HEK293 (cell line): ENCODE measurements at regions not wholly inside any gene's neighbourhood (a gene's known extent, or its start where the extent isn't known, plus 50 kb on each side); places are given as distances from the start of the nearest gene placed in this dataset.

Experiments
- HOXC10 ChIP-seq: sonication (generic); formaldehyde crosslinking; IDR thresholded peaks from 2 replicates; pipeline ENCODE4 v1.8.1; 2023; ENCODE audit warnings: mild to moderate bottlenecking, missing genetic modification reagents
- HOXD13 ChIP-seq: sonication (generic); formaldehyde crosslinking; IDR thresholded peaks from 2 replicates; pipeline ENCODE4 v1.8.0; 2022; ENCODE audit warnings: missing genetic modification reagents, borderline replicate concordance
- IKZF3 ChIP-seq: fragments of 450-650 bp; IDR thresholded peaks from 2 replicates; pipeline ENCODE4 v1.5.0; 2018; ENCODE audit warnings: missing biosample characterization, mild to moderate bottlenecking, missing genetic modification characterization, moderate library complexity
- KLF16 ChIP-seq: fragments of 450-650 bp; formaldehyde crosslinking; IDR thresholded peaks from 2 replicates; pipeline ENCODE4 v1.5.1; 2017; ENCODE audit warnings: missing biosample characterization, missing genetic modification characterization
- KLF9 ChIP-seq: fragments of 450-650 bp; formaldehyde crosslinking; IDR thresholded peaks from 2 replicates; pipeline ENCODE4 v1.5.1; 2016; ENCODE audit warnings: missing biosample characterization, missing genetic modification characterization, low read depth
- MEIS1 ChIP-seq: sonication (generic); formaldehyde crosslinking; IDR thresholded peaks from 2 replicates; pipeline ENCODE4 v1.8.1; 2022; ENCODE audit warnings: missing genetic modification reagents, mild to moderate bottlenecking, borderline replicate concordance
- MYNN ChIP-seq: fragments of 450-650 bp; formaldehyde crosslinking; IDR thresholded peaks from 2 replicates; pipeline ENCODE4 v1.5.1; 2016; ENCODE audit warnings: missing biosample characterization, missing genetic modification characterization, borderline replicate concordance
- MZF1 ChIP-seq: fragments of 450-650 bp; formaldehyde crosslinking; IDR thresholded peaks from 2 replicates; pipeline ENCODE4 v1.5.1; 2017; ENCODE audit warnings: missing biosample characterization, missing genetic modification characterization, borderline replicate concordance
- OVOL3 ChIP-seq: fragments of 450-650 bp; formaldehyde crosslinking; IDR thresholded peaks from 2 replicates; pipeline ENCODE4 v1.5.1; 2016; ENCODE audit warnings: missing biosample characterization, missing genetic modification characterization
- SP7 ChIP-seq: fragments of 450-650 bp; formaldehyde crosslinking; IDR thresholded peaks from 2 replicates; pipeline ENCODE4 v1.5.1; 2016; ENCODE audit warnings: missing biosample characterization, missing genetic modification characterization
- ZBTB48 ChIP-seq: fragments of 450-650 bp; formaldehyde crosslinking; IDR thresholded peaks from 2 replicates; pipeline ENCODE4 v1.5.1; 2016; ENCODE audit warnings: missing biosample characterization, missing genetic modification characterization
- ZEB2 ChIP-seq: fragments of 450-650 bp; formaldehyde crosslinking; IDR thresholded peaks from 2 replicates; pipeline ENCODE4 v1.5.1; 2016; ENCODE audit warnings: missing biosample characterization, missing genetic modification characterization
- ZNF112 ChIP-seq: fragments of 450-650 bp; formaldehyde crosslinking; IDR thresholded peaks from 2 replicates; pipeline ENCODE4 v1.5.0; 2017; ENCODE audit warnings: missing biosample characterization, missing genetic modification characterization
- ZNF138 ChIP-seq: fragments of 450-650 bp; formaldehyde crosslinking; IDR thresholded peaks from 2 replicates; pipeline ENCODE4 v1.5.1; 2016; ENCODE audit warnings: missing biosample characterization, missing genetic modification characterization, borderline replicate concordance
- ZNF174 ChIP-seq: fragments of 450-650 bp; formaldehyde crosslinking; IDR thresholded peaks from 2 replicates; pipeline ENCODE4 v1.5.0; 2017; ENCODE audit warnings: missing biosample characterization, mild to moderate bottlenecking, missing genetic modification characterization
- ZNF211 ChIP-seq: fragments of 450-650 bp; formaldehyde crosslinking; IDR thresholded peaks from 2 replicates; pipeline ENCODE4 v1.5.1; 2016; ENCODE audit warnings: low read depth, missing biosample characterization, missing genetic modification characterization
- ZNF23 ChIP-seq: fragments of 450-650 bp; formaldehyde crosslinking; IDR thresholded peaks from 2 replicates; pipeline ENCODE4 v1.5.1; 2016; ENCODE audit warnings: missing biosample characterization, missing genetic modification characterization, borderline replicate concordance
- ZNF24 ChIP-seq: fragments of 450-650 bp; formaldehyde crosslinking; IDR thresholded peaks from 2 replicates; pipeline ENCODE4 v1.5.1; 2016; ENCODE audit warnings: missing biosample characterization, missing genetic modification characterization
- ZNF416 ChIP-seq: fragments of 450-650 bp; formaldehyde crosslinking; IDR thresholded peaks from 2 replicates; pipeline ENCODE4 v1.5.1; 2016; ENCODE audit warnings: missing biosample characterization, missing genetic modification characterization
- ZNF473 ChIP-seq: fragments of 450-650 bp; formaldehyde crosslinking; IDR thresholded peaks from 2 replicates; pipeline ENCODE4 v1.5.1; 2017; ENCODE audit warnings: missing biosample characterization, missing genetic modification characterization
- ZNF548 ChIP-seq: fragments of 450-650 bp; formaldehyde crosslinking; IDR thresholded peaks from 2 replicates; pipeline ENCODE4 v1.5.1; 2016; ENCODE audit warnings: missing biosample characterization, missing genetic modification characterization
- ZNF658 ChIP-seq: fragments of 450-650 bp; formaldehyde crosslinking; IDR thresholded peaks from 2 replicates; pipeline ENCODE4; 2016; ENCODE audit warnings: missing biosample characterization, missing genetic modification characterization
- ZNF785 ChIP-seq: fragments of 450-650 bp; formaldehyde crosslinking; IDR thresholded peaks from 2 replicates; pipeline ENCODE4 v1.5.1; 2016; ENCODE audit warnings: missing biosample characterization, missing genetic modification characterization
- ZNF830 ChIP-seq: fragments of 450-650 bp; IDR thresholded peaks from 2 replicates; pipeline ENCODE4 v1.5.0; 2018; ENCODE audit warnings: missing biosample characterization, missing genetic modification characterization, low read depth, mild to moderate bottlenecking, moderate library complexity
- ZXDB ChIP-seq: fragments of 450-650 bp; formaldehyde crosslinking; IDR thresholded peaks from 2 replicates; pipeline ENCODE4 v1.5.1; 2016; ENCODE audit warnings: missing biosample characterization, missing genetic modification characterization
- TF ChIP-seq, protein P1 (sequence below): fragments of 450-650 bp; formaldehyde crosslinking; IDR thresholded peaks from 2 replicates; pipeline ENCODE4 v1.5.1; 2016; ENCODE audit warnings: missing biosample characterization, missing genetic modification characterization
- TF ChIP-seq, protein P2 (sequence below): IDR thresholded peaks from 2 replicates; pipeline ENCODE4 v1.6.1; 2011; ENCODE audit warnings: mild to moderate bottlenecking, low read depth, low read length, borderline replicate concordance
- TF ChIP-seq, protein P3 (sequence below): fragments of 450-650 bp; formaldehyde crosslinking; IDR thresholded peaks from 2 replicates; pipeline ENCODE4 v1.5.1; 2016; ENCODE audit warnings: missing biosample characterization, missing genetic modification characterization
- TF ChIP-seq, protein P4 (sequence below): fragments of 450-650 bp; formaldehyde crosslinking; IDR thresholded peaks from 2 replicates; pipeline ENCODE4 v1.5.1; 2017; ENCODE audit warnings: missing biosample characterization, mild to moderate bottlenecking, missing genetic modification characterization, moderate library complexity
- TF ChIP-seq, protein P5 (sequence below): fragments of 450-650 bp; formaldehyde crosslinking; IDR thresholded peaks from 2 replicates; pipeline ENCODE4 v1.5.1; 2016; ENCODE audit warnings: missing biosample characterization, missing genetic modification characterization, borderline replicate concordance

DNA sequence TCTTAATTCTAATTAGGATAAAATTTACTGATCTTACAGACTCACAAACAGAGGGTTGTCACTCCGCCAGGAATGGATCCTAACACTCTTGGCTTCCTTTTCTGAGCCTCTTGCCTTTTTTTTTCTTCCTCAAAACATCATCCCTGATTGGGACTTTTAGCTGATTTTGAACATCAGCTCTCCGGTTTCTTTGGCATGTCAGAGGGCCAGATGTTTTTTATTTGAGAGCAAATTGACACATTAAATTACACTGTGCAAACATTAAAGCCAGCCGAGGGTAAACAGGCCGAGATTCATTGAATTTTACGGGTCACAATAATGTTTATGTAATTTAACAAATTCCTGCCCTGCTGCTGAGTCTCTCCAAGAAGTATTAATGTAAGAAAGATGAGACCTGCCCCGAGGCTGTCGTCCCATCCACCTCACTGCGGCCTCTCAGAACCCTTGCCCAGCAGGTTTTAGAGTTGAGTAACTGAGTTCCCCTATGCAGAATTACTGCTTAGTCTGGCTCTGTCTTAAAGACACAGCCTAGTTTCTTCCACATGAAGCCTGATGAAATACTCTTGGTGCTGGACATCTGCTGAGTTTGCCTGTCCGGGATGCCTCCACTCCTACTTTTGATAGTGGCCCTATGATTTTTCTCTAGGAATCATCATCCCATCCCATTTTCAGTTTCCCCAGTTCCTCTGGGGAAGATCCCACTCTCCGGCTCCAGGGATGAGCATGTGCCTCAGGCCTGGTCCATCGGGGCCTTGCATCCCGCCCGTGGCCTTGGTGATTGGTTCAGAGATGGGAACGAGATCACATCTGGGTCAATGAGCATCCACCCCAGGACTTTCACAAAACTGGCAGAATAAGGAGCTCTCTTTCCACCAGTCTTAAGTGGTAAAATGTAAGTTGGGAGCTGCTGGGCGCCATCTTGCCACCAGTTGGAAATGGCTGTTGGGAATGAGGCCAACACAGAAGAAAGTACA, 226.6 kb upstream of the TLE3 start (continued):
- TF ChIP-seq, protein P1, sequence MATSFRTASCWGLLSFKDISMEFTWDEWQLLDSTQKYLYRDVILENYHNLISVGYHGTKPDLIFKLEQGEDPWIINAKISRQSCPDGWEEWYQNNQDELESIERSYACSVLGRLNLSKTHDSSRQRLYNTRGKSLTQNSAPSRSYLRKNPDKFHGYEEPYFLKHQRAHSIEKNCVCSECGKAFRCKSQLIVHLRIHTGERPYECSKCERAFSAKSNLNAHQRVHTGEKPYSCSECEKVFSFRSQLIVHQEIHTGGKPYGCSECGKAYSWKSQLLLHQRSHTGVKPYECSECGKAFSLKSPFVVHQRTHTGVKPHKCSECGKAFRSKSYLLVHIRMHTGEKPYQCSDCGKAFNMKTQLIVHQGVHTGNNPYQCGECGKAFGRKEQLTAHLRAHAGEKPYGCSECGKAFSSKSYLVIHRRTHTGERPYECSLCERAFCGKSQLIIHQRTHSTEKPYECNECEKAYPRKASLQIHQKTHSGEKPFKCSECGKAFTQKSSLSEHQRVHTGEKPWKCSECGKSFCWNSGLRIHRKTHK (tag by site-specific recombination), result no peak
- TF ChIP-seq, protein P2, sequence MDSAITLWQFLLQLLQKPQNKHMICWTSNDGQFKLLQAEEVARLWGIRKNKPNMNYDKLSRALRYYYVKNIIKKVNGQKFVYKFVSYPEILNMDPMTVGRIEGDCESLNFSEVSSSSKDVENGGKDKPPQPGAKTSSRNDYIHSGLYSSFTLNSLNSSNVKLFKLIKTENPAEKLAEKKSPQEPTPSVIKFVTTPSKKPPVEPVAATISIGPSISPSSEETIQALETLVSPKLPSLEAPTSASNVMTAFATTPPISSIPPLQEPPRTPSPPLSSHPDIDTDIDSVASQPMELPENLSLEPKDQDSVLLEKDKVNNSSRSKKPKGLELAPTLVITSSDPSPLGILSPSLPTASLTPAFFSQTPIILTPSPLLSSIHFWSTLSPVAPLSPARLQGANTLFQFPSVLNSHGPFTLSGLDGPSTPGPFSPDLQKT, result no peak
- TF ChIP-seq KLF16 (tag by site-specific recombination) (no peak), ZNF23 (no peak), KLF9 (tag by site-specific recombination) (no peak), ZNF24 (tag by site-specific recombination) (peak; percentile 66; the same call in 1 of the 2 replicates), MYNN (no peak), HOXD13 (CRISPR knock-in tag) (peak; percentile 90), ZNF785 (tag by site-specific recombination) (no peak), ZNF416 (tag by site-specific recombination) (no peak), ZNF830 (no peak), MEIS1 (CRISPR knock-in tag) (no peak), ZNF658 (tag by site-specific recombination) (no peak), ZNF211 (tag by site-specific recombination) (no peak), ZNF473 (tag by site-specific recombination) (no peak), SP7 (tag by site-specific recombination) (peak; percentile 53; the same call in 1 of the 2 replicates), OVOL3 (tag by site-specific recombination) (no peak), ZEB2 (tag by site-specific recombination) (peak; percentile 34; the same call in 1 of the 2 replicates), ZNF548 (tag by site-specific recombination) (no peak), MZF1 (tag by site-specific recombination) (no peak), ZNF174 (tag by site-specific recombination) (no peak), ZNF112 (tag by site-specific recombination) (no peak), ZBTB48 (tag by site-specific recombination) (no peak), IKZF3 (peak; percentile 61; the same call in 1 of the 2 replicates), HOXC10 (CRISPR knock-in tag) (no peak), ZNF138 (tag by site-specific recombination) (no peak), ZXDB (peak; percentile 58)
- TF ChIP-seq, protein P3, sequence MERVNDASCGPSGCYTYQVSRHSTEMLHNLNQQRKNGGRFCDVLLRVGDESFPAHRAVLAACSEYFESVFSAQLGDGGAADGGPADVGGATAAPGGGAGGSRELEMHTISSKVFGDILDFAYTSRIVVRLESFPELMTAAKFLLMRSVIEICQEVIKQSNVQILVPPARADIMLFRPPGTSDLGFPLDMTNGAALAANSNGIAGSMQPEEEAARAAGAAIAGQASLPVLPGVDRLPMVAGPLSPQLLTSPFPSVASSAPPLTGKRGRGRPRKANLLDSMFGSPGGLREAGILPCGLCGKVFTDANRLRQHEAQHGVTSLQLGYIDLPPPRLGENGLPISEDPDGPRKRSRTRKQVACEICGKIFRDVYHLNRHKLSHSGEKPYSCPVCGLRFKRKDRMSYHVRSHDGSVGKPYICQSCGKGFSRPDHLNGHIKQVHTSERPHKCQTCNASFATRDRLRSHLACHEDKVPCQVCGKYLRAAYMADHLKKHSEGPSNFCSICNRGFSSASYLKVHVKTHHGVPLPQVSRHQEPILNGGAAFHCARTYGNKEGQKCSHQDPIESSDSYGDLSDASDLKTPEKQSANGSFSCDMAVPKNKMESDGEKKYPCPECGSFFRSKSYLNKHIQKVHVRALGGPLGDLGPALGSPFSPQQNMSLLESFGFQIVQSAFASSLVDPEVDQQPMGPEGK (tag by site-specific recombination), result no peak
- TF ChIP-seq, protein P4, sequence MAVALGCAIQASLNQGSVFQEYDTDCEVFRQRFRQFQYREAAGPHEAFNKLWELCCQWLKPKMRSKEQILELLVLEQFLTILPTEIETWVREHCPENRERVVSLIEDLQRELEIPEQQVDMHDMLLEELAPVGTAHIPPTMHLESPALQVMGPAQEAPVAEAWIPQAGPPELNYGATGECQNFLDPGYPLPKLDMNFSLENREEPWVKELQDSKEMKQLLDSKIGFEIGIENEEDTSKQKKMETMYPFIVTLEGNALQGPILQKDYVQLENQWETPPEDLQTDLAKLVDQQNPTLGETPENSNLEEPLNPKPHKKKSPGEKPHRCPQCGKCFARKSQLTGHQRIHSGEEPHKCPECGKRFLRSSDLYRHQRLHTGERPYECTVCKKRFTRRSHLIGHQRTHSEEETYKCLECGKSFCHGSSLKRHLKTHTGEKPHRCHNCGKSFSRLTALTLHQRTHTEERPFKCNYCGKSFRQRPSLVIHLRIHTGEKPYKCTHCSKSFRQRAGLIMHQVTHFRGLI (tag by site-specific recombination), result 0 out of 2 replicates have a peak, but pooled peaks have one; percentile 31
- TF ChIP-seq, protein P5, sequence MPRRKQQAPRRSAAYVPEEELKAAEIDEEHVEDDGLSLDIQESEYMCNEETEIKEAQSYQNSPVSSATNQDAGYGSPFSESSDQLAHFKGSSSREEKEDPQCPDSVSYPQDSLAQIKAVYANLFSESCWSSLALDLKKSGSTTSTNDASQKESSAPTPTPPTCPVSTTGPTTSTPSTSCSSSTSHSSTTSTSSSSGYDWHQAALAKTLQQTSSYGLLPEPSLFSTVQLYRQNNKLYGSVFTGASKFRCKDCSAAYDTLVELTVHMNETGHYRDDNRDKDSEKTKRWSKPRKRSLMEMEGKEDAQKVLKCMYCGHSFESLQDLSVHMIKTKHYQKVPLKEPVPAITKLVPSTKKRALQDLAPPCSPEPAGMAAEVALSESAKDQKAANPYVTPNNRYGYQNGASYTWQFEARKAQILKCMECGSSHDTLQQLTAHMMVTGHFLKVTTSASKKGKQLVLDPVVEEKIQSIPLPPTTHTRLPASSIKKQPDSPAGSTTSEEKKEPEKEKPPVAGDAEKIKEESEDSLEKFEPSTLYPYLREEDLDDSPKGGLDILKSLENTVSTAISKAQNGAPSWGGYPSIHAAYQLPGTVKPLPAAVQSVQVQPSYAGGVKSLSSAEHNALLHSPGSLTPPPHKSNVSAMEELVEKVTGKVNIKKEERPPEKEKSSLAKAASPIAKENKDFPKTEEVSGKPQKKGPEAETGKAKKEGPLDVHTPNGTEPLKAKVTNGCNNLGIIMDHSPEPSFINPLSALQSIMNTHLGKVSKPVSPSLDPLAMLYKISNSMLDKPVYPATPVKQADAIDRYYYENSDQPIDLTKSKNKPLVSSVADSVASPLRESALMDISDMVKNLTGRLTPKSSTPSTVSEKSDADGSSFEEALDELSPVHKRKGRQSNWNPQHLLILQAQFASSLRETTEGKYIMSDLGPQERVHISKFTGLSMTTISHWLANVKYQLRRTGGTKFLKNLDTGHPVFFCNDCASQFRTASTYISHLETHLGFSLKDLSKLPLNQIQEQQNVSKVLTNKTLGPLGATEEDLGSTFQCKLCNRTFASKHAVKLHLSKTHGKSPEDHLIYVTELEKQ, result peak; percentile 60; the same call in 1 of the 2 replicates
